ENCODE measurements at regions not wholly inside any gene's neighbourhood (a gene's known extent, or its start where the extent isn't known, plus 50 kb on each side); places are given as distances from the start of the nearest gene placed in this dataset.

DNA sequence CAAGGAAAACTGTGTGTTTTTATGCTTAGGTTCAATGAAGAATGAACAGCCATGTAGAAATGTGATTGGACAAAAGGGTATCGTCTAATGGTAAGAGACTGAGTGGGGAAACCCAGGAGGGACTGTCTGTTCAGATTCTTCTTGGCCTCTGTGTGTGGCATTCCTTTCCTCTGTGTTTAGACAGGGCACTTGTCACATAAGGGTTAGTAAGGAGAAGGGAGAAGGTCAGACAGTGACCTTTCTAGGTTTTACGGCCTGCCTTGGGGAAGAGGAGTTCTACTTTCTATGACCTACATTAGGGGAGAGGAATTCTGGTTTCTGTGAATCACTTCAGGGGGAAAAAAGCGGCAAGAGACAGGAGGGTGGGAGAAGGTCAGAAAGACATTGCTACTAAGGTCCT lies 119.5 kb downstream of the GC start:
- no peaks in the 10 kb centered on the region for H3K9me3 ChIP-seq (ENCODE audit: control insufficient read depth, insufficient read depth, low read depth, low read length)
- H3K36me3 ChIP-seq (ENCODE audit: control insufficient read depth in 2 of 2, insufficient read depth in 1 of 2, low read length in 2 of 2), result no peaks in the 10 kb centered on the region
- ChIA-PET CTCF (no interaction called here), POLR2A (no interaction called here)
- no peak overlapping the region for H3K4me3 ChIP-seq (ENCODE audit: low read depth, low read length)
- TF ChIP-seq ZNF18 (tag by site-specific recombination; IDR thresholded peaks at IDR 0.05), result no peak
- no peak for TF ChIP-seq ZNF138 (tag by site-specific recombination; IDR thresholded peaks at IDR 0.05; ENCODE audit: borderline replicate concordance)
- no peak overlapping the region for H3K27ac ChIP-seq (ENCODE audit: extremely low read depth, low read depth, low read length)
- H3K4me1 ChIP-seq (ENCODE audit: control insufficient read depth, insufficient read depth, low read length), result no peaks in the 10 kb centered on the region

DNA sequence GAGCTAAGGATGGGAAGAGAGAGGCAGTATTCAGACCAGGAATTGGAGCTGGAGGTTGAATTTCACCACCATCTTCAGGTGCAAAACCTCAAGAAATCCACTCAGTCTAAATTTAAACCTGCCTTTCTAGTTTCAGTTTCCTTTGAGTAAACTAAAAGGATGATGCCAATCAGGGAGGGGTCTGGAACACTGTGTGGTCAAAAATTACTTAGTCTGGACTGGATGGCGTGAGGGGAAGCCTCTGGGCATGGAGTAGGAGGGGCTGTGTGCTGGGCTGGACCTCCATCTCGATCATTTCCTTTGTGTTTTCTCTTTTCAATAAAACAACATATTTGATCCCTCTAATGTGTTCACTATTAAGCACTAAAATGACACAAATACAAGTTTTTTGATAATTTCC lies 120.1 kb downstream of the GC start:
- no peaks in the 10 kb centered on the region for H3K36me3 ChIP-seq (ENCODE audit: control insufficient read depth in 2 of 2, insufficient read depth in 1 of 2, low read length in 2 of 2)
- CTCF ChIA-PET, result interaction anchor here (0.7 kb wide), 1 partner anchor 97 kb away, joined by 4 read pairs; no protein-coding TSS in a partner anchor
- no peaks in the 10 kb centered on the region for H3K4me1 ChIP-seq (ENCODE audit: control insufficient read depth, insufficient read depth, low read length)
- H3K9me3 ChIP-seq (ENCODE audit: control insufficient read depth, insufficient read depth, low read depth, low read length), result no peaks in the 10 kb centered on the region
- POLR2A ChIA-PET, result no interaction called here
- no peak overlapping the region for H3K4me3 ChIP-seq (ENCODE audit: low read depth, low read length)
- no peak for TF ChIP-seq ZBTB10 (tag by site-specific recombination; IDR thresholded peaks at IDR 0.05)
- no peak for TF ChIP-seq ZNF366 (tag by site-specific recombination; conservative IDR thresholded peaks at IDR 0.05)
- no peak for TF ChIP-seq ZFP41 (tag by site-specific recombination; IDR thresholded peaks at IDR 0.05; ENCODE audit: borderline replicate concordance)
- TF ChIP-seq, protein P1, sequence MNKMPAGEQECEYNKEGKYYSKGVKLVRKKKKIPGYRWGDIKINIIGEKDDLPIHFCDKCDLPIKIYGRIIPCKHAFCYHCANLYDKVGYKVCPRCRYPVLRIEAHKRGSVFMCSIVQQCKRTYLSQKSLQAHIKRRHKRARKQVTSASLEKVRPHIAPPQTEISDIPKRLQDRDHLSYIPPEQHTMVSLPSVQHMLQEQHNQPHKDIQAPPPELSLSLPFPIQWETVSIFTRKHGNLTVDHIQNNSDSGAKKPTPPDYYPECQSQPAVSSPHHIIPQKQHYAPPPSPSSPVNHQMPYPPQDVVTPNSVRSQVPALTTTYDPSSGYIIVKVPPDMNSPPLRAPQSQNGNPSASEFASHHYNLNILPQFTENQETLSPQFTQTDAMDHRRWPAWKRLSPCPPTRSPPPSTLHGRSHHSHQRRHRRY (tag by site-specific recombination; IDR thresholded peaks at IDR 0.05), result no peak
- no peak for TF ChIP-seq ZBTB11 (tag by site-specific recombination; conservative IDR thresholded peaks at IDR 0.05; ENCODE audit: low read depth)
- no peak for TF ChIP-seq ZNF544 (tag by site-specific recombination; IDR thresholded peaks at IDR 0.05)
- TF ChIP-seq ZNF114 (tag by site-specific recombination; IDR thresholded peaks at IDR 0.05), result no peak
- TF ChIP-seq ZNF692 (tag by site-specific recombination; IDR thresholded peaks at IDR 0.05), result no peak
- TF ChIP-seq HOXD13 (CRISPR knock-in tag; IDR thresholded peaks at IDR 0.05; ENCODE audit: borderline replicate concordance), result no peak
- TF ChIP-seq TCF7L2 (IDR thresholded peaks at IDR 0.05; ENCODE audit: borderline replicate concordance, low read depth, low read length), result no peak
- no peak for TF ChIP-seq BCL11A (tag by site-specific recombination; IDR thresholded peaks at IDR 0.05; ENCODE audit: low read depth)
- no peak for TF ChIP-seq MZF1 (tag by site-specific recombination; IDR thresholded peaks at IDR 0.05; ENCODE audit: borderline replicate concordance)
- H3K27ac ChIP-seq (ENCODE audit: extremely low read depth, low read depth, low read length), result no peak overlapping the region

All from HEK293 (cell line).